ENCODE measurements at regions not wholly inside any gene's neighbourhood (a gene's known extent, or its start where the extent isn't known, plus 50 kb on each side); places are given as distances from the start of the nearest gene placed in this dataset.

DNA sequence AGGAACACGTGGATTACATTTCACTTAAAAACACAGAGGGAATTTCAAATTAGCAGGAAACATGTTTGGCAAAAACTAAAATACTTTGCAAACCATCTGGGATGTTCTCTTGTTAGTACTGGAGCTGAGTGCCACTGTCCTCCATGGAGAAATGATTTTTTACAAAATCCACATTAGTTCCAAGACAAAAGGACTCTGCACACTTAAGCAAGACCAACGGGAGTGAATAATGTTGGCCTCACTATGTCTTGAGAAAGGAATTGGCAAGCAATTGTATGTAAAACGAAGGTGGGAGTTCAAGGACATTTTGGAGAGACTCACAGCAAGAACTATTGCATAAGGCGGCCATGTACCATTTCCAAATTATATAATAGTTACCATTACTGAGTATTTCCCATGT, 547.5 kb downstream of the EBF1 start:
- DNase-seq: no peak

DNA sequence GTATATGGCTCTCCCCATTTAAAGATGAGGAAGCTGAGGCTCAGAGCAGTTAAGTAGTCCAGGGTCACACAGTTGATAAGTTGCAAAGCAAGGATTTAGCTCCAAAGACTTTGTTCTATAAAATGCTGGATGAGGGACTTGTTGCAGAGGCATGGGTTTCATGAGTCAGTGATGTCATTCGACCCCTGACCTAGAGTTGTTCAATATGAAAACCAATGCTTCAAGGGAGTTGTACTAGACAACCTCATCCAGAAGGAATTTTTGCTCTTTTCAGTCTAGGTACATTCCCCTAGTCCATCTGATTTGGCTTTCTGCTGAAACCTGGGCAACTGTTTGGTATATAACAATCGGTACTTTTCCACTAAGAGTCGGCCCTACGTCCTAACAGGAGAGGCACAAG, 550.4 kb downstream of the EBF1 start:
- no peak for DNase-seq

DNA sequence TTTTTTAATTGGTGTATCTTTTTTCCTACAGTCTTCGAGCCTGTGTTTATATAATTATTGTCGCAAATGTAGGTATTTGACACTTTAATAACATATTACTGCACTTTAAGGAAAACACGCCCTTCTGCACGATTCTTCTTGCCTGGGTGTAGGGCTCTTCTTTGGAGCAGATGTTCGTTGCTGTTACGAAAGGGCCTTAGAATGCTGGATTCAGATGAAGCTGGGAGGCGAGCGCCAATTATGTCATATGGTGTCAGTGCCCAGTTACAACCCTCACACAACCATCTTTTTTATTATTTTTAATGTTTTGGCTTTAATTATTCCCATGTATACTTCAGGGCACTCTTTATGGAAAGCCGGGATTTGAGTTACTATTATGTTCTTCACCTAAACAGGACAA, 553.0 kb downstream of the EBF1 start:
- DNase-seq: no peak

- DNase-seq: no peak
These were observed 553.7 kb downstream of the EBF1 start for GRCh38 chr5:158545949-158546530.

- no peak for DNase-seq
These were observed 555.1 kb downstream of the EBF1 start for GRCh38 chr5:158544388-158545339.

DNA sequence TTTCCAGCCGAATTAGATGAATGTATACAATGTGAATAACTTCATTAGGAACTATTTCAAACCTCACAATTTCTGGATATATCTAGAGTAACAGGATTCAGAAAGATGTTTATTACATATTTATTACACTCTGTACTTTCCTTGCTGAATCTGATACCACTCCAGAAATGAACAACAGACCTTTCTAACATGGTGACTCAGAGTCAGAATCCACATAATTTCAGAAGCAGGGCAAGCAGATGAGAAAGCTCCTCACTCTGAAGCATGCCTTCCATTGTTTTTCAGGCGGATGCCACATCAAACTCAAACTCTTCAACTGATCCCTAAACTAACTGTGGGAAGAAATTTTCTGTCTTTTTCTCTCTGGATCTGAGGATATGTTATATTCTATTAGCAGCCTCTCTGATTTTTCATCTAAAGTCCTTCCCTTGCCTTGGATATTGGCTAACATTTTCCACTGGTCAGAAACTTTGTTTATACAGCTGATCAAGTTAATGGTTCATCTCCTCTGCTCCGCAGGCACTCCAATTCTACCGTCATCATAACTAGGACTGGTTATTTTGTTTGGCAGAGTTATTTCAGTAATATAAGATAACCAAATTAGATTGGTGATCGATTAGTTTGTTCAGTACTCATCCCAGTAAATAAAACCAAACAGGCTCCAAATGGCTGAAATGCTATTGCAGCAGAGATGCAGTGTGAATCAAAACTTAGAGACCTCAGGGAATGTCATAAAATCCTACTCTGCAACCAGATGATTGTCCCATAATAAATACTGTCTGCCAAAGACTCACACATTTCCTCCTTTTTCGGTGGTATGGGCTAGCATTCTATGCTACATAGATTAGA, 556.0 kb downstream of the EBF1 start:
- DNase-seq: peak; percentile 50

DNA sequence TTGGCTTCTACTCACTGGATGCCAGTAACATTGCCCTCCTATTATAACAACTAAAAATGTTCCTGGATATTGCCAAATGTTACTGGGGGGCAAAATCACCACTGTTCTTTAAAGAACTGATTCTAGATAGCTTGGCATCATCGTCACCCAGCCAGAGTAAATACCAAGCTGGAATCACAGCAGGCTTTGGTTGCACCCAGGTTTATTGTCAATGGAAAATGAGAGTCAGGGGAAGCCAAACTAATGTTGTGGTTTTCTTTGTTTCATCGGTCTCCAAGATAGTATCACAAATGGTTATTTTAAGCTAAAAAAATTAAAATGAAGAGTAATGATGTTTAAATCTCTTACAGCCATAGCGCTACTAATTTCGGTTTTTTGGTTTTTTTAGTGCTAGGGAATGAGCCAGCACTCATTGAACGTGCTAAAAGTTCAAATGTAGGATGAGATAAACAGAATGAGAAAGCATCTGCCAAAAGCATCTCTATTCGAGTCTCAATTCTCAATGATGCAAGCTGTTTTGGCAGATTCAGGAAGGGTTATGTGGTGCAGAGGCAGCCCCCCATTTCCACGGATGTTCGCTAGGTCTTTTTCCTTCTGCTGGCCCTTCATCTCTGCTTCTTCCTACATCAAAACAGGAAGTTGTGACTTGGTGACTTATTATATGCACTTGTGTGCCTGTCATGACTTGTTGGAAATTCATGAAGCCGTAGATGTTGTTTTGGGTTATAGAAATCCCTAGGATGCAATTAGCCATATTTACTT, 558.0 kb downstream of the EBF1 start:
- no peak for DNase-seq

- no peak for DNase-seq
These were observed 561.1 kb downstream of the EBF1 start for GRCh38 chr5:158538506-158539074.

GRCh38 chr5:158537366-158537765, 562.4 kb downstream of the EBF1 start:
- no peak for DNase-seq

GRCh38 chr5:158534203-158534602, 565.5 kb downstream of the EBF1 start:
- DNase-seq: no peak

DNA sequence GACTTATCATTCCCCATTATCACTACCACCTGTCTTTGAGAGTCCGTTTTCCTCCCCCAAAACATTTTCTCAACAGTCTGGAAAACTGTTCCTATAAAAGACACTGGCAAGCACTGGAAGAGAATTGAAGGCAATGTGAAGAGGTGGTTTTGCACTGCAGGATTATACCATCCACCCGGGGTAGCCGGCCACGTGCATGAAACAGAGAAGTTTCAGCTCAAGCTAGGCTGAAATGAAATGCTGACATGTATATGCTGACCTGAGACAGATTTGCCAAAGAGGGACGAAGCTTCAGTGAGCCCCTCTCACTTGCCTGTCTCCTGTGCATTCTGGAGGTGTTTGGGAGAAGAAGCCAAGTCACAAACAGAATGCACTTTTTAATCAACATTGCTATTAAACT, 567.0 kb downstream of the EBF1 start:
- no peak for DNase-seq

GRCh38 chr5:158531860-158532259, 567.9 kb downstream of the EBF1 start:
- no peak for DNase-seq

GRCh38 chr5:158530115-158530514, 569.6 kb downstream of the EBF1 start:
- DNase-seq: no peak

DNA sequence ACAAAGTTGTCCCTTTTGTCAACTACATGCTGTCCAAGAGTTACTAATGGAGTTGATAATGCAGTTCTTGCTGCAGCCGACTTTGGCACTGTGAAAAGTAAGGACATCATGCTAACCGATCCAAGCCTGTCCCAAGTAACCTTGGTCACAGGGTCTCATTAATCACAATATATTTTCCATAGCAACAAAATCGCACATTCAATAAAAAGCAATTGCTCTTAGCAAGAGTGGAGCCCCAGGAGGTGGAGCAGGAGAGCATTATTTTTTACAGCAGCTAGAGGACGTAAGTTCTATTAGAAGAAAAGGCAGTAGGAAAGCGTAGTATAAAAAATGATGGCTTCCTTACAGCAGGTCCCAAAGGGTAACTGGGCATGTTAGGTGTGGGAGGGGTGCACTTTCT, 570.3 kb downstream of the EBF1 start:
- no peak for DNase-seq

- DNase-seq: no peak
These were observed 574.1 kb downstream of the EBF1 start for GRCh38 chr5:158525663-158526062.

GRCh38 chr5:158524070-158524469, 575.6 kb downstream of the EBF1 start:
- no peak for DNase-seq

- no peak for DNase-seq
These were observed 576.9 kb downstream of the EBF1 start for GRCh38 chr5:158522776-158523175.

DNA sequence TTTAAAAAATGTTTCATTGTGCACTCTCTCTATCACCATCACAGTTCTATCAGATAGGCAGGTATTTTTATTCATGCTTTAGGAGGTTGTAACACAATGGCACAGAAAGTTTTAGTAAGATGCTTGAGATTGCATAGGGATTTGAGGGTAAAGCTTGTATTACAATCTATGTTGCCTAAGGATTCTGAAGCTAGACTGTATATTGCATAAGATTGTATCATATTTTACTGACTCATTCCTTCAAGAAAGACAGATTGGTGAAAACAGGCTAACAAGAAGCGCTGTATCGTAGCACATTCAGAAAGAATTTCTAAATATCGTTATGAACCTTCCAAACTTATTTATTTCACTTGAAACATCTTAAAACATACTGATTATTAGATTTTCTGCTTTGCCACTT, 577.7 kb downstream of the EBF1 start:
- peak; percentile 13 for DNase-seq

DNA sequence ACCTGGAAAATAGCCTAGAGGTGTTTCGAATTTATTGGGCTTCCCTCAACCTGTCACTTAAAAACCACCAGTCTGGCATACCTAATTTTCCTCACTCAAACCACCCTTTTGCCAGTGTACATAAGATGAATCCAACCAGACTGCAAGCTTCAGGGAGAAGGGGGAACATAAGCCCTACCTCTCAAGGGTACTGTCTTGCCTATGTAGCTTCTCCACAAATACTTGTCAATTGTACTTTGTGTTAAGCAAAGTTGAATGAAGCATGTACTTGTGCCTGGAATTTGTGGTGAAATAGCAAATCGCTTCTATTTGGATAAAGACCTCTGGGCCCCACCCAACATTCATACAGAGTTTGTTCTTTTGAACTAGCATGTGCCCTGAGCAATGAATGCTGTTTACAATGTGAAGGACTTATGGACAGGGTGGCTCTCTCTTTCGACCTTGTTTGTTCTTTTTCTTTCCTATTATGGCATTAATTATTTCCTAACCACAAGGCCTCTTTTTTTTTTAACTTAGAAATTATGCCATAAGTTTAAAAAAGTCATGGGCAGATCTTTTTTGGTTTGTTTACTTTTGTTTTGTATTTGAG, 580.2 kb downstream of the EBF1 start:
- DNase-seq: no peak

- DNase-seq: no peak
These were observed 583.2 kb downstream of the EBF1 start for GRCh38 chr5:158516521-158516920.

DNA sequence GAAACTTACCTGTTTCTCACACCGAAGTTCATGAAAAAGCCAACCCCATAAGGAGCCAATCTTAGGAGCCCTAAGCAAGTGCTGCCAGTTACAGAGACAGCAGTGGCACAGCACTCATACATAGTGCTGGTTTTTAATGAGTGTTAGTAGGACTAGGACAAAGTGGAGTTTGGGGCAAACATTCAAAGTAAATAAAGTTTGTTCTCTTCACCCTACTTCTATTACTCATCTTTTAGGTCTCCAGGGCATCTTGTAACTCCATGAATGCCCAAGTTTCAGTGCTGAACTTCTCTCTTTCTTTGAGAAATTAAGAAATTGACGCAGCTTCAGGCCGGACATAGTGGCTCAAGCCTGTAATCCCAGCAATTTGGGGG, 584.7 kb downstream of the EBF1 start:
- no peak for DNase-seq

Data from amniotic stem cell (primary cell).